ENCODE measurements at regions not wholly inside any gene's neighbourhood (a gene's known extent, or its start where the extent isn't known, plus 50 kb on each side); places are given as distances from the start of the nearest gene placed in this dataset.
"Not testable (repeated sequence)": the region's sequence is repeated elsewhere in the genome, so short reads cannot be mapped to it uniquely, and the experiment has no call there.

DNA sequence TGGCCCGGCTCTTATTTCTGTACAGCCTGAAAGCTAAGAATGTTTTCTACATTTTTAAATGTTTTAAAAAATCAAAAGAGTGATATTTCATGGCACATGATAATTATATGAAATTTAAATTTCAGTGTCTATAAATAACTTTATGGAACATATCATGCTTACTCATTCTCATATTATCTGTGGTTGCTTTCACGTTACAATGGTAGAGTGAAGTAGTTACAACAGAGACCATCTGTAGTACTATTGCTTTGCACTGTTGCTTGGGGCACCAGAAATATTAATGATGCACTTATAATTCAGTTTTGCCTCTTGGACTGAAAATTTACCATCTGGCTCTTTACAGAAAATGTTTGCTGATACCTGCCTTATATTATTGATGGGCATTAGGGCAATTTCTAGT, 481.6 kb downstream of the PLPP3 start:
- DNase-seq = no peak

DNA sequence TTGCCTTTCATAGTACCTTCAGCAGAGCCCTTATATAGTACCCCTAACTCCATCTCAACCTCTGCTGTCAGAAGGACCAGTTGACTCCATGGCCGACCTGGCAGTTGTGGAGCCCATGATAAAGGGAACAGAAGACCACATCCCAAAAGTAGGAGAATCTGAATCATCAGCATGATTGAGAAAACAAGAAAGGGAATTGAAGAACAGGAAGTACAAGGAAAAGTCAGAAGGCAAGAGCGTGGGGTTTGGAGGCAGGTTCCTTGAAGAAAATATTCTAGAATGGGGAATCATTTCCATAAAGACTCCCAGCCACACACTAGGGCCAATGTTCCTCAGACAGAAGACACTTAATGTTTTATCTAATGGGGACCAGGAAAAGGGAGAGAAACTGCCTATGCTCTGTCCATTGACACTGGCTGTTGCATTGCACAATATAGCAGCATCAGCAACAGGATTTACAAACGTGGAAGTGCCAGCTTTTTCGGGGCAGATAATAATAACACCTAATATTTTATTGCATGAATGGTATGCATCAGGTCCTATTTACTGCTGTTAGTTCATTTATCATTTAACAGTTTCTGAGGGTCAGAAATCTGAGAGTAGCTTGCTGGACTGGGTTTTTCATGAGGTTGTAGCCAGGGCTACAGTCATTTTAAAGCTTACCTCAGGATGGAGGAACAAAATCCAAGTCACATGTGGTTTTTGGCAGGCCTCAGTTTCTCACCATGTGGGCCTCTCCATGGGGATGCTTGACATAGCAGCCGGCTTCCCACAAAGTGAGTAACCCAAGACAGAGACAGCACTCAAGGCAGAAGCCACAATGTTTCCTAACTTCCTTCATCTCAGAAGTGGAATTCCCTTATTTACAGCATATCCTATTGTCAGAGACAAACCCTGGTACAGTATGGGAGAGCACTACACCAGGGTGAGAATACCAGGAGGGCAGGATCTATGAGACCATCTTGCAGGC, 483.4 kb downstream of the PLPP3 start:
- DNase-seq = no peak

GRCh38 chr1:56094168-56094567, 485.2 kb downstream of the PLPP3 start:
- DNase-seq = no peak

- no peak for DNase-seq
Measured at GRCh38 chr1:56092684-56093570, 486.4 kb downstream of the PLPP3 start.

DNA sequence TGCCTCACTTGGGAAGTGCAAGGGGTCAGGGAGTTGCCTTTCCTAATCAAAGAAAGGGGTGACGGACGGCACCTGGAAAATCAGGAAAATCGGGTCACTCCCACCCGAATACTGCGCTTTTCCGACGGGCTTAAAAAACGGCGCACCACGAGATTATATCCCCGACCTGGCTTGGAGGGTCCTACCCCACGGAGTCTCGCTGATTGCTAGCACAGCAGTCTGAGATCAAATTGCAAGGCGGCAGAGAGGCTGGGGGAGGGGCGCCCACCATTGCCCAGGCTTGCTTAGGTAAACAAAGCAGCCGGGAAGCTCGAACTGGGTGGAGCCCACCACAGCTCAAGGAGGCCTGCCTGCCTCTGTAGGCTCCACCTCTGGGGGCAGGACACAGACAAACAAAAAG, 489.5 kb downstream of the PLPP3 start:
- not testable (repeated sequence) for DNase-seq

- no peak for DNase-seq
Measured at GRCh38 chr1:56084246-56084645, 495.1 kb downstream of the PLPP3 start.

DNA sequence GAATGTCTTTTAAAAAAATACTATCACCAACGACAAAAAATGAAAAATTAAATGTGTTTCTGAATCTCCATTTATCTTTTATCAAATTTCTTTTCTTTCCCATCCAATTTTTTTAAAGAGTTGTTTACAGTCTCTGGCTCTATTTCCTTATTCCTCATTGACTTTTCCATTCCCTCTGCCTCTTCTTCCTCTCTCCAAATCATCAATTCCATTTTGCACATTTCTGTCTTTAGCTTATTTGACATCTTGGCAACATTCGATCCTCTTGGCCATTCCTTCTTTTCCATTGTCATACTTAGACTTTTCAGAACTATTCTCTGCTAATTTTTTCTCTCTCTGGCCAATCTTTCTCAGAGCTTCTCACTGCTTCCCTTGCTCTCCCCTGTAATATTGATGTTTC, 497.6 kb downstream of the PLPP3 start:
- DNase-seq = no peak

GRCh38 chr1:56081173-56081572, 498.2 kb downstream of the PLPP3 start:
- no peak for DNase-seq

- no peak for DNase-seq
Measured at GRCh38 chr1:56080123-56080522, 499.2 kb downstream of the PLPP3 start.

DNA sequence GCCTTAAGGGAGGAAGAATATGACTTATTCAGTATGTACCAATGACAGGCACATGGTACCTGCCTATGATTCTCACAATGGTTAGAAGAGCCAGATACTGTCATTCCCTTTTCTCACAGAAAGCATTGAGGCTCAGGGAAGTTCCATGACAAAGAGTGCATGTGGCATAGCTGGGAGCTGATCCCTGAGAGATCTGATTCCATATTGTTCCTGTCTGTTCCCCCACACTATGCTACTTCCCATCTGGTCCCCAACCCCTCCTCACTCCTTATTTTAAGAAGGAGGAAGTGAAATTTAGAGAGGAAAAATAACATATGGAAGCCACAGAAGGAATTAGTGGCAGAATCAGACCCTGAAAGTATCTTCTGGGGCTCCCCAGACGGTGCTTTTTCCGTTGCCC, 500.0 kb downstream of the PLPP3 start:
- DNase-seq = no peak

DNA sequence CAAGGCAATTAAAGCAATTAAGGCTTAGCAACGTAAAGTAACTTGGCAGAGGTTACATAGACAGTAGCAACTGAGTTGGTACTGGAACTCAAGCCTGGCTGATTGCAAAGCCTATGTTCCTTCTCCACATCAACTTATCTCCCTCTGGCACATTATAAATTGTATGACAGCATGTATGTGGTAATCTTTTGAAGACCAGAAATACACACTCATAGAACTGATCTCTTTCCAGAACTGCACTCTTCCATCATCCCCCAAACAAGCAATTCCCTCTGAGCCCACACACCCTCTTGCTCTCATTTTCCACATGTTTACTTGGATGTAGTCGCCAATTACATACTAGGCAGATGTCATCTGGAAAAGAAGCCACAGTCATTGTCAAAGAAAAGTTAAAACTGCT, 502.2 kb downstream of the PLPP3 start:
- DNase-seq = no peak

DNA sequence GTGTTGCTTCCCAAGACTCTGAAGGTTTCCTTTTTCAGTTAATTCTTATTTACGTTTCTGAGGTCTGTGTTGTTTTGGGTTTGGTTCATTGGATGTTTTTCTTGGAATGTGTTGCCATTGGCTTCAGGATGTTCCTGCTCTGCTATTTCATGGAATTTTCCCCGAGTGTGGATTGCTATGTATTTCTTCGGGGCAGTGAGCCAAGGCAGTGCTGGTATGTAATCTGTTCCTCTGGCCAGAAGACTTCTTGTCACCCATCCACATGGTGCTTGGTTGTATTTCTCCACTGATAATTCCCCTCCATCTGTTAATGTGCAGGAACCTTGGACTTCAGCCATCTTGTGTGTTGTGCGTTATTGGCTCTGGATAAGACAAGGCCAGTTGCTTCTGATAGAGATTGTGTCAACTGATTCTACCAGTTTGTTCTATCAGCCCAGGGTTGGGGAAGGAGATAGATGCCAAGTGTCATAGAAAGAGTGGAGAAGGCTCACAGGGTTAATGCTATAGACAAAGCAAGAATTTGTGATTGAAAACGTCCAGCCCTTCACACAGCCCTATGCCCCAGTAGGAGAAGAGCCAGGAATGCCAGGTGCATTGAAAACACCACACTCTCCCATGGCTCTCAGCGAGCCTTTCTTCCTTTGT, 505.2 kb downstream of the PLPP3 start:
- no peak for DNase-seq

- no peak for DNase-seq
Measured at GRCh38 chr1:56073614-56074006, 505.8 kb downstream of the PLPP3 start.

DNA sequence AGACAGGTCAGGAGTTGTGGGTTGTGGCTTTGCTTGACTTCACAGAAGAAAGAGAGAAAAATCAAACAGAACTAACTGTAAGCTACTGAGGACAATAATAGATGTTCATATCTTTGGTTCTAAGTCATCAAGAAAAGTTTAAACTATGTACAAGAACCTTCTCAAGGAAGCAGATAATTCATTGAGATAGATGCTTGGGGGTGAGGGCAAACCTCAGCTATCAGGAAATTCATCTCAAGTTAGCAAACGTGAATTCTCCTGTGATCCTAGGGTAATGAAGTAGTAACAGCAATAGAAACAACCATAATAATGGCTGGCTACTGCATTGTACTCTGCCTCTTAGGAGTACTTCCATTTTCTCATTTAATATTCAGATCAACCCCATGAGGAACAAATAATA, 506.2 kb downstream of the PLPP3 start:
- no peak for DNase-seq

DNA sequence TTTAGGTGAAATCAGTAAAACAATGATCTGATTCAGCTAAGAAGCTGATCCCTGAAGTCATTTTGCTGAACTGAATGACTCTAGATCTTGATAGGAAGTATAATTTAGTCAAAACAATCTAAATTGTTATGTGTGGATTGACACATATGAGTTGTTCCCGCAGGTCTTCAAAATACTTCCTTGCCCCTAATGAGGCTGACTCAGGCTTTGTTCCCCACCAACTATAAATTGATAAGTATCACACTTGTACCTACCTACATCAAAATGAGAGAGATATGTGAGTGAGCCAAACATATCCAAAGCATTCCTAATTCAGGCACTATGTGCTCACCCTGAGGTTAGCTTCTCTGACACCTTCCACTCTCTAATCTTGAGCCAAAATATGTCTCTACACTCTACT, 507.1 kb downstream of the PLPP3 start:
- no peak for DNase-seq

DNA sequence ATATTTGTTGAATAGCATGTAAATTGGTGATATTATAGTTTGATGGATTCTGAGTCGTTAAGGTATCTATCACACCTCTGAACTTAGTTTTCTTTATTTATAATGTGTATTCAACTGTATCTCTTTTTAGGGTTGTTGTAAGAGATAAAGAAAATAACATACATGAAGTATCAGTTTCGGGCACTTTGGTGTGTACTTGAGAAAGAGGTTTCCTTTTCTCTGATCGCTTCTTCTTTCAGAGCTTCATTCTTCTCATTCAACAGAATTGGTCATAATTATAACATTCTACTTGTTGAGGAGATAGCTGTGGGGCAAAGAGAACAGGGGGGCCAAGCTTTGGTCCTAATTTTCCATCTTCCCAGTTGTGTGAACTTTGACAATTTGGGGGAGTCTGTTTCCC, 508.0 kb downstream of the PLPP3 start:
- no peak for DNase-seq

DNA sequence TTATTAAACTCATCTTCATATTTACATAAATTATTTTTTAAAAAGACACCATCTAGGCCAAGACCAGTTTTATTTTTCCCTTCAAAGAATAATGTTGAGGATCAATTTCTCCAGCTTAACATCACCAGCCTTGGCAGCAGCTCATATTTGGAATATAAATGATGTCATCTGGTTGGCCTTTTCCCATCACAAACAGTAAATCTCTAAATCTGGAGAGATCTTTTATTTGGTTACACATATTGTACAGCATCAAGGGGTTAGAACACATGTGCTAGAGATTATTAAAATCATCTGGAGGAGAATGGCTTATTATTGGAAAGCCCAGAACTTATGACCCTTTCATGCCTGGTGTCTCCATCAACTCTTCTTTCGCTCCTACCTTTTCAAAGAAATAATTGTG, 508.8 kb downstream of the PLPP3 start:
- no peak for DNase-seq

DNA sequence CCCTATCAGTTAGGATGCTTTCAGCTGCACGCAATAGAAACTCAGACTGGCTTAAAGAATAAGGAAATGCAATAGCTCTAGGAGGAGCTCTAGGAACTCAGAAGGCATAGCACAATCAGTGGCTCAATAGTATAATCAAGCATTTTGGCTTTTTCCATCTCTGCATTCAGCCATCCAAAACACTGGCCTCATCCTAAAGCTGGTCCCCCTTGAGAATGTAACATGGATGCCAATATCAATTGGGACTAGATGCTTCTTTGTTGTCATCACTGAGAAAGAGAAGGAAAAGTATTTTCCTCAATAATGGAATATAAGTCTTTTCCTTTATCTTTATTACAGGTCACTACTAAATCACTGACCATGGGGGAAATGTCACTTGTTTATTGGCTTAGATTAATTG, 509.5 kb downstream of the PLPP3 start:
- DNase-seq = no peak

- no peak for DNase-seq
Measured at GRCh38 chr1:56068908-56069307, 510.5 kb downstream of the PLPP3 start.

GRCh38 chr1:56068210-56068609, 511.2 kb downstream of the PLPP3 start:
- no peak for DNase-seq

- no peak for DNase-seq
Measured at GRCh38 chr1:56065729-56066128, 513.6 kb downstream of the PLPP3 start.

- no peak for DNase-seq
Measured at GRCh38 chr1:56064705-56065104, 514.7 kb downstream of the PLPP3 start.

DNA sequence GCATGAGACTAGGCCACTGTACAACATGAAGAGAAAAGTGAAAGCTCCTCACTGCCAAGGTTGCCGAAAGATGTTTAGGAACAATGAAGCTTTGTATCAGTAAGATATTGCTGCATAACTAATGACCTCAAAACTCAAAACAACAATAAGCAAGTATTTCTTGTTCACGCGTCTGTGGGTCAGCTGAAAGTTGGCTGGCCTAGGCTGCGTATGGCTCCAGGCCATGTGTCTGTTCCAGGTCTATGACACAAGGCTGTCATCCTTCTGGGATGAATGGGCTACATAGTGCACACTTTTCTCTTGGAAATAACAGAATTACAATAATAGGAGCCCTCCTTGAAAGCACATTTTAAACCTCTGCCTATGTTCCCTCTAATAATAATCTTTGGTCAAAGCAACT, 515.9 kb downstream of the PLPP3 start:
- no peak for DNase-seq

Data from bone marrow (tissue), 2 donors.